ENCODE measurements at regions not wholly inside any gene's neighbourhood (a gene's known extent, or its start where the extent isn't known, plus 50 kb on each side); places are given as distances from the start of the nearest gene placed in this dataset.

DNA sequence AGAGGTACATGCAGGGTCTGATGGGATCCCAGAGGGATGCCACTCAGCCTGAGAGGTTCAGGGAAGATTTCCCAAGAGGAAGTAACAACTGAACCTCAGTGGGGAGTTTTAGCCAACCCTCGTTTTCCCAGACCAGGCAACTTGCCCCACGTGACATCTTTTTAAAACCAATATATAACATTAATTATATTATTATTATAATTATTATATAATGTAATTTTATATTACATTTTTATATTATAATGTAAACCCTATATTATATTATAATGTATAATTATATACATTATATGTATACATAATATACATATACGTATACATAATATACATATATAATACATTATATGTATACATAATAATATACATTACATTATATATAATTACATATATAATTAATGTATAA is 62.8 kb upstream of the WWC1 start:
- DNase-seq = no peak

DNA sequence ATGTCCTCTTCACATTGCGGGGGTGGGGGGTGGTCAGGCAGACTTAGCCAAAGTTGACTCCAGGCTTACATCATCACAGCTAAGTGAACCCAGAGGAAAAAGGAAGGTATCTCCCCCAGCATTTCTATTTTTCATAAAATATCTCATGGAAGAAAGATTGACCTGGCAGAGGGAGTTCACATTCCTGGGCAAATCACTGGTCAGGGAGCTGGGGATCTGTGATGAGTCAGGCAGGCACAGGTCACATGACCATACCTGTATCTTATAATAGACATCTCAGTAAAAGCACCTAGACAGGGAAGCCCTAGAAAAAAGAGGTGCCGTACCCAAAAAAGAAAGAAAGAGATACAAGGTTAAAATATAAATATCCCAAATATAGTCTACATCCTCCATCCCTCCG is 57.3 kb upstream of the WWC1 start:
- peak; percentile 36 for DNase-seq

DNA sequence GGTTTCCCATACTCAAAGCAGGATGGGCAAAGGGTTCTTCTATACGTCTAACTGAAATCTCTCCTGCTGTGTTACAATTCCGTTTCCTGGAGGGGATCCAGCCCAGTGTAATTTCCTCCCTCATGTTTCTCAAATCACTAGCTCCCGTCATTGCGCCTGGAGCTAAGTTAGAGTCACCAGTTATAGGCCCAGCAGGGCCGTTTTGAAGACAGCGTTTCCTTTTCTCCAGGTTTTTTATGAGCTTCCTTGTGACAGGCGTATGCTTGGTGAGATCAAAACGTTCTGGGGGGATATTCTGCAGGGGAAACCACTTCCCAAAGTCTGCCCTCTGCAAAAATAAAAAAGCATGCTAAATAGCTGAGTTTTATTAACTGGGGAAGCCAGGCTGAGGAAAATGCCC is 53.0 kb upstream of the WWC1 start:
- DNase-seq = no peak

DNA sequence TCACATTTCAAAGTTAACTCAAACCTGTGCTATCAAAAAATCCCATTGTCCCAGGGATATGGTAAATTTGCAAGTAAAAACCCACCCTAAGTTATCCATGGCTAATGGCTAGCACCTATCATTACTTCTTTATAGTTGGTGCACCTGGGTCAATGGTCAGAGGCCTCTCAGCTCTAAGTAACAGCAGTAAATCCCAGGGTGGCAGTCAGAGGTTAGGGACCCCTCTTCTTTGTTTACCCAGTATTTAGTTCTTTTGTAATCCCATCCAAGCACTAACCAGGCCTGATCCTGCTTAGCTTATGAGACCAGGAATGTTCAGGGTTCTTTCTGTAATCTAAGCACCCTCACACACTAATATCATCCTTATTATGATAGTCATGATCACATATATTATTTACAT is 52.1 kb upstream of the WWC1 start:
- no peak for DNase-seq
